AG09319 (cell line): ENCODE measurements at regions not wholly inside any gene's neighbourhood (a gene's known extent, or its start where the extent isn't known, plus 50 kb on each side); places are given as distances from the start of the nearest gene placed in this dataset.

Experiments used
- DNase-seq: peaks from one replicate; pipeline ENCODE4 v3.0.0-alpha.2; 2010; ENCODE audit warnings: low read depth; ENCODE audit errors: extremely low read depth
- TF ChIP-seq, protein P1 (sequence below): IDR thresholded peaks from 2 replicates; pipeline ENCODE4 v1.5.1; 2011; ENCODE audit warnings: low read depth, mild to moderate bottlenecking, inconsistent platforms, low read length, moderate library complexity

DNA sequence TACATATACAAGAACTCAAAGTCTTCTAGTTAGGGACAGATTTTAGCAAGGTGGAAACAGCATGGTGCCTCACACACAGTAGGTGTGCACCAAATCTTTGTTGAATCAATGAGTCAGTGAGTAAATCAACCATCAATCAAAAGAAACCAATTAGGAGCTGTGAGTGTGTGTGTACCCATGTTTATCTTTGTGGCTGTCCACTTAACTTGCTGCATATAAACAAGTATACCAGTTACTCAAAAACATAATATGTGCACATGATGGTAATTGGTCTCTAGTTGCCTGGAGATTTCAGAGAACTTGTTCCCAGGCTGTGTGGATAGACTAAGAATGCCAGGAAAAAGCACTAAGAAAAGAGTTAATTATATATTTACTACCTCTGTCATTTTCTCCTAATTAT, 272.2 kb upstream of the CCL2 start:
- no peak for DNase-seq
- TF ChIP-seq, protein P1, sequence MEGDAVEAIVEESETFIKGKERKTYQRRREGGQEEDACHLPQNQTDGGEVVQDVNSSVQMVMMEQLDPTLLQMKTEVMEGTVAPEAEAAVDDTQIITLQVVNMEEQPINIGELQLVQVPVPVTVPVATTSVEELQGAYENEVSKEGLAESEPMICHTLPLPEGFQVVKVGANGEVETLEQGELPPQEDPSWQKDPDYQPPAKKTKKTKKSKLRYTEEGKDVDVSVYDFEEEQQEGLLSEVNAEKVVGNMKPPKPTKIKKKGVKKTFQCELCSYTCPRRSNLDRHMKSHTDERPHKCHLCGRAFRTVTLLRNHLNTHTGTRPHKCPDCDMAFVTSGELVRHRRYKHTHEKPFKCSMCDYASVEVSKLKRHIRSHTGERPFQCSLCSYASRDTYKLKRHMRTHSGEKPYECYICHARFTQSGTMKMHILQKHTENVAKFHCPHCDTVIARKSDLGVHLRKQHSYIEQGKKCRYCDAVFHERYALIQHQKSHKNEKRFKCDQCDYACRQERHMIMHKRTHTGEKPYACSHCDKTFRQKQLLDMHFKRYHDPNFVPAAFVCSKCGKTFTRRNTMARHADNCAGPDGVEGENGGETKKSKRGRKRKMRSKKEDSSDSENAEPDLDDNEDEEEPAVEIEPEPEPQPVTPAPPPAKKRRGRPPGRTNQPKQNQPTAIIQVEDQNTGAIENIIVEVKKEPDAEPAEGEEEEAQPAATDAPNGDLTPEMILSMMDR, result no peak

DNA sequence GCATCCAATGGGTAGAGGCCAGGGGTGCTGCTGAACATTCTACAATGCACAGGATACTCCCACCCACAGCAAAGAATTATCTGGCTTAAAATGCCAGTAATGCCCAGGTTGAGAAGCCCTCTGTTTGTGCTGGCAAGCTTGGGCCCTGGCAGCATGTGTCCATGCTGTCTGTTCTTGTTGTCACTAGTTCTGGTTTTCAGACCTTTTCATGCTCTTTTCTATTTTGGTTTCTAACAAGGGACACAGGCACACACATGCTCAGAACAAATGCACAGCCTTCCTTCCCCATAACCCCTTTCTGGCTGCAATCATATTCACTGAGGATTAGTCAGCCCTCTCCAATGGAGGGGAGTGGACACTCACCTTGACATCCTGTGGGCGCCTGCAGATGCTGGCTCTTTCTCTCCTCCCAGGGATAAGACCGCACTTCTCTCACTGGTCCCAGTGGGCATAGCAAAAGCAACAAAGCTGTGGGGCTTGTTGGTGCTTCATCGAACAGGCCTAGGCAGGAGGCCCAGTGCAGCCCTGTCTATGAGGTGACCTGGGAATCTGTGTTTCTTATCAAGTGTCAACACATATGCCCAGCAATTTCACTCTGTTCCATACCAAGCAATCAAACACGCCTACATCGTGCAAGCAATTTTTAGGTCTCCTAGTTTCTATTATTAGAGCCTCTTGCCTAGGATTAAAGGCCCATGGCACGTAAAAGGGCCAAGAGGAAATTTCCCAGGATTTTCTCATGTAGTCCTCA, 271.1 kb upstream of the CCL2 start:
- TF ChIP-seq, protein P1, result no peak
- no peak for DNase-seq

DNA sequence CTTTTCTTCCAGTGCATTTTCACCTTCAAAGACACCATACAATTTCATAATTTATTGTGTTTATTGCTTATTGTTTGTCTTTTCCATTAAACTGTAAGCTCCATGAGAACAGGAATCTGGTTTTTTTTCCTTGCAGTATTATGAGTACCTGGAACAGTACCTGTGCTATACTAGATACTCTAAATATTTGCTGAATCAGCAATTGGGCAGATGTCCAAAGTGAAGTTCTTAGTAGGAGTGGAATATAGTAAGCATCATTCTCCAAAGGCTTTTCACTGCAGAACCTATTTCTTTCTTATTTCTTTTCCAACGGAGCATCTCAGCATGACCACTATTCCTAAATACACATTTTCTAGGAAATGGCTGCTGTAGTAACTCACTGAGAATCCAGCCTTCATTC, 269.0 kb upstream of the CCL2 start:
- TF ChIP-seq, protein P1, result no peak
- no peak for DNase-seq

DNA sequence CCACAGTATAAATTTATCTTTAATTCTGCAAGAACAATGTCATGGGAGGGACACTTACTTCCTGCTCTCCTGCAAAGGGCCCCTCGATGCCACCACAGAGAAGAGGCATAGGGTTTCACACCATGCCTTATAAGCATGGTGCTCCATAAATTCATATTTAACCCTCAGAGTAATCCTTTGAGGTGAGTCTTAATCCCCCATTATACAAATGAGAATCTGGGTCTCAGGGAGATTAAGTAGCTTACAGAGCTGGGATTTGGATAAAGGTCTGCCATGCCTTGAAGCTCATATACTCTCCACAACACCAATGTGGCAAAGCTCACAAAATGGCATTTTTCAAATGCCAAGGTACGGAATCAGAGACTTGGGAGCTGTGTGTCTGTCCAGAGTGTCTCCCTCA, 268.5 kb upstream of the CCL2 start:
- DNase-seq, result no peak
- TF ChIP-seq, protein P1, result no peak

DNA sequence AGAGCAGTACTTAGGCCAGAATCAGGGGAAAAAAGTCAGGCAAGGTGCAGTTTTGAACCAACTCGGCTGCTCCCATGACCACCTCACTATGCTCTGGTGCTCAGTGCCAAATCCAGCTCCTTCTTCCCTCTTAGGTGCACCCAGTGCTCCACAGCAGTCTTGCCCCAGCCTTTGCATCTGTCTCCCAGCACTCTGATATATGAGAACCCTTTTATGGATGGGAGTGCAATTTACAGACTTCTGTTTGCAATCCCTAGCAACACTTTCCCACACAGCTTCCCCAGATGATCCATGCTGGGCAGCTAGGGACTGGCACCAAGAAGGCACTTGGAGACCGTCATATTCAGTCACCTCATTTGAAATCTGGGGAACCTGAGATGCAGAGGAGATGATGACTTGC, 267.9 kb upstream of the CCL2 start:
- TF ChIP-seq, protein P1, result no peak
- no peak for DNase-seq

DNA sequence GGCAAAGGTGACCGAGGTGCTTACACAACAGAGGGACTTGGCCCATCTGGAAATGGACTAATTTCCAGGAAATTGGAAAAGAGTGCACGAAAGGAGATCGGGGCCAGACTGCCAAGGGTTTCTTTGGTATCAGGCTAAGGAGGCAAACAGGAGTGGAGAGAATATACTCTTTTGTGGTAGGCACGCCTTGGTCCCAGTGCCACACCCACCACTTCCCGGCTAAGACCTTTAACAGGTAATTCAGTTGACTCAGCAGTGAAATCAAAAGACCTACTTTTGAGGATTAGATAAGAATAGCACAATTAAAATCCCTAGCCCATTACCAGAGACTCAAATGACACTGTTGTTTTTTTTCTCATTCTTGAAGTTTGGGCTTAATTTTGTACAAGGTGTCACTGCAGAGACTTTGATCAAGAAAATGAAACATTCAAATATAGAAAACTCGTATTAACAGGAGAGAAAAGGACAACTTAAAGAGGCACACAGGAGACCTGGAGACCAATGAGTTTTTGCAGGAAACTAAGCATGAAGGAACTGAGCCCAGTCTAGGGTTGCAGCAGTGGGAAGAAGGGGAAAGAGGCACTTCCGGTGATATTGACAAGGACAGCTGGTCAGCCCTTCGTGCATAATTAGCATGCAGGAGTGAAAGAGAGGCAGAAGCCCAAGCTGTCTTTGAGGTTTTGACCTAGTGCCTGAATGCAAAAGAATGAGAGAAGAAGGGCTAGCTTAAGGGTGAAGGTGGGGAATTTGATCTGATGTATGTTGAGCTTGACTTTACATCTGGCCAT, 265.5 kb upstream of the CCL2 start:
- TF ChIP-seq, protein P1, result no peak

DNA sequence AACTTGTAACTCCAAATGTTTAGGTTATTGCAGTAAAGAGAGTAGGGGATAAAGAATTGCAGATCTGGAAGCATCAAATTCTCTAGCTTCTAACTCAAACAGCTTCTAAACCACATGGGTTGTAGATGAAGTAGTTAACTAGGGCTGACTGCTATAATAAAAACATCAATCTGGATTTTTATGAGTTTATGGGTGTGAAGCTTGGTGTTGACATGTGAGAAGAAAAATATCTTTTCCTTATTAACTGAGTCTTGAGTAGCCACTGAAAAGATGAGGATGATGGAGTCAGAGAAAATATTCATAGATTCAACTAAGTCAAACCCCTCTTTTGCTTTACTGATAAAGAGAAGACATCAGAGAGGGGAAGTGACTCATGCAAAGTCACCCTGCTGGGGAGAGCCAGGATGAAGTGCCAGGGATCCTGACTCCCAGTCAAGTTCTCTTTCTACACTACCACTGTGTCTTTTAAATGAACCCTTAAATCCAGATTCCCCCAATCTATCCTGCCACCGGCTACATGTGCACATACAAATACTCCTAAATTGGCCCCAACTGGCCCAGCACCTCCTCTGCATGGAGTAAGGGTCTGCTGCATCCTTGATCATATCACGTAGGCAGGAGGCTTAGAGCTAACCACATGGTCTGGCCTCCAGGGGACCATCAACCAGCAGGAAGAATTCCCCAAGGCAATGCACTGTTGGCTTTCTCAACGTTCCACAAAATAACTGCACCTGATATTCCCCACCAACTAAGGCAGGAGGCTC, 264.0 kb upstream of the CCL2 start:
- TF ChIP-seq, protein P1, result no peak
- DNase-seq, result no peak

More for the DNA sequence above, 265.5 kb upstream of the CCL2 start:
- no peak for DNase-seq
